GM12878 (cell line): ENCODE measurements at regions not wholly inside any gene's neighbourhood (a gene's known extent, or its start where the extent isn't known, plus 50 kb on each side); places are given as distances from the start of the nearest gene placed in this dataset.

Experiments
- ATAC-seq: fragments of 200-7000 bp; cut with Tn5 transposase; 3 replicates; pipeline ENCODE4 v1.9.1; 2020; ENCODE audit warnings: mild to moderate bottlenecking, moderate library complexity
- BruUV-seq: library from RNA; stranded (reverse); fragments of 400-500 nt; replicated peaks from 2 replicates; lab custom pipeline; 2021; lab: Mats Ljungman, UMichigan
- CTCF ChIA-PET: fragments of 300-600 bp; sonication (Branson Sonifier 250); formaldehyde crosslinking; extraction: SDS; loops from one replicate; lab custom pipeline; 2021; ENCODE audit warnings: inconsistent platforms; lab: Yijun Ruan, JAX
- POLR2A ChIA-PET: fragments of 350-600 bp; formaldehyde crosslinking; extraction: SDS; loops from one replicate; lab custom pipeline; 2021; ENCODE audit warnings: inconsistent platforms; lab: Charles Lee
- RAD21 ChIA-PET: fragments of 300-600 bp; sonication (Branson Sonifier 250); formaldehyde crosslinking; loops from one replicate; lab custom pipeline; 2023; ENCODE audit warnings: antibody characterized with exemption; ENCODE audit not compliant: unreplicated experiment; lab: Charles Lee
- SMC1A ChIA-PET: fragments of 300-600 bp; sonication (Branson Sonifier 250); formaldehyde crosslinking; loops from one replicate; lab custom pipeline; 2023; ENCODE audit not compliant: unreplicated experiment, uncharacterized antibody; lab: Charles Lee
- DNase-seq: peaks from one replicate; pipeline ENCODE4 v3.0.0-alpha.2; 2011; ENCODE audit warnings: low read depth, low spot score
- FAIRE-seq: peaks from 3 replicates; lab custom pipeline; 2011; peaks lifted over from hg19 to GRCh38; lab: Jason Lieb, UNC
- H2AFZ ChIP-seq: 2 replicates; pipeline ENCODE4 v1.6.0; 2011; ENCODE audit warnings: low read depth, low read length, control low read depth; ENCODE audit not compliant: control insufficient read depth
- H3K27ac ChIP-seq: 2 replicates; pipeline ENCODE4 v1.5.1; 2011; ENCODE audit warnings: control low read depth; ENCODE audit not compliant: control insufficient read depth, insufficient read depth
- H3K27me3 ChIP-seq, 2 experiments: replicated peaks in 1 of 2; 2 replicates each; pipeline versions ENCODE4 v1.6.0 to v1.6.1; 2011; ENCODE audit warnings: low read length in 1 of 2; ENCODE audit not compliant: control insufficient read depth in 2 of 2, insufficient read depth in 2 of 2
- H3K36me3 ChIP-seq, 2 experiments: 2 replicates each; pipeline ENCODE4 v1.5.1; 2011; ENCODE audit warnings: low read length in 1 of 2; ENCODE audit not compliant: control insufficient read depth in 2 of 2, insufficient read depth in 2 of 2
- H3K4me1 ChIP-seq: 2 replicates; pipeline ENCODE4 v1.6.1; 2011; ENCODE audit warnings: mild to moderate bottlenecking, low read length, moderate library complexity, mixed read lengths; ENCODE audit not compliant: control insufficient read depth, insufficient read depth
- H3K4me2 ChIP-seq: 2 replicates; pipeline ENCODE4 v1.6.0; 2011; ENCODE audit warnings: control low read depth; ENCODE audit not compliant: control insufficient read depth, insufficient read depth
- H3K4me3 ChIP-seq: fragments of 200-600 bp; sonication (generic); 2 replicates; pipeline ENCODE4 v1.5.1; 2016
- H3K79me2 ChIP-seq: 2 replicates; pipeline ENCODE4 v1.6.0; 2011; ENCODE audit warnings: low read length; ENCODE audit not compliant: control insufficient read depth, insufficient read depth
- H3K9ac ChIP-seq: 2 replicates; pipeline ENCODE4 v1.8.0; 2011; ENCODE audit warnings: low read length, control low read depth, mixed read lengths; ENCODE audit not compliant: control insufficient read depth, insufficient read depth
- H3K9me3 ChIP-seq: replicated peaks from 3 replicates; pipeline ENCODE4 v1.5.1; 2011; ENCODE audit warnings: mild to moderate bottlenecking, low read length; ENCODE audit not compliant: control insufficient read depth, insufficient read depth
- H4K20me1 ChIP-seq: 2 replicates; pipeline ENCODE4 v1.6.0; 2011; ENCODE audit not compliant: control insufficient read depth, insufficient read depth
- BCL11A ChIP-seq: IDR thresholded peaks from 2 replicates; pipeline ENCODE4 v1.6.1; 2011; ENCODE audit warnings: low read depth, low read length
- BRCA1 ChIP-seq: IDR thresholded peaks from 2 replicates; pipeline ENCODE4 v1.6.1; 2011; ENCODE audit warnings: low read depth, low read length, improper control_type of control experiment
- ELK1 ChIP-seq: IDR thresholded peaks from 2 replicates; pipeline ENCODE4 v1.6.1; 2012; ENCODE audit warnings: low read depth, low read length, improper control_type of control experiment
- EZH2 ChIP-seq: IDR thresholded peaks from 2 replicates; pipeline ENCODE4 v1.6.1; 2012; ENCODE audit warnings: low read depth, mild to moderate bottlenecking, control low read depth, inconsistent platforms, low read length, borderline replicate concordance; ENCODE audit not compliant: control insufficient read depth
- GATAD2B ChIP-seq: fragments of 450-650 bp; conservative IDR thresholded peaks from 2 replicates; pipeline ENCODE4 v1.6.1; 2017; ENCODE audit warnings: low read depth, mild to moderate bottlenecking, moderate library complexity
- JUND ChIP-seq: IDR thresholded peaks from 2 replicates; pipeline ENCODE4 v1.6.1; 2012; ENCODE audit warnings: low read depth, mild to moderate bottlenecking, low read length, improper control_type of control experiment, moderate library complexity
- MYB ChIP-seq: fragments of 150-350 bp; IDR thresholded peaks from 2 replicates; pipeline ENCODE4 v1.6.1; 2014; ENCODE audit warnings: mild to moderate bottlenecking, low read depth, low read length, borderline replicate concordance
- NFIC ChIP-seq: IDR thresholded peaks from 2 replicates; pipeline ENCODE4 v1.6.1; 2012; ENCODE audit warnings: low read depth, mild to moderate bottlenecking, inconsistent platforms, low read length, moderate library complexity
- RAD21 ChIP-seq: IDR thresholded peaks from 2 replicates; pipeline ENCODE4 v1.6.1; 2011; ENCODE audit warnings: mild to moderate bottlenecking, low read depth, low read length, moderate library complexity; ENCODE audit not compliant: insufficient read depth
- RELA ChIP-seq: fragments of 450-650 bp; IDR thresholded peaks from 2 replicates; pipeline ENCODE4 v1.8.0; 2014; ENCODE audit warnings: borderline replicate concordance; ENCODE audit not compliant: partially characterized antibody
- RUNX3 ChIP-seq: IDR thresholded peaks from 2 replicates; pipeline ENCODE4 v1.6.1; 2012; ENCODE audit warnings: low read length, inconsistent platforms
- SIX5 ChIP-seq: IDR thresholded peaks from 2 replicates; pipeline ENCODE4 v1.6.1; 2011; ENCODE audit warnings: mild to moderate bottlenecking, low read depth, low read length, moderate library complexity; ENCODE audit not compliant: severe bottlenecking
- SP1 ChIP-seq: IDR thresholded peaks from one replicate; pipeline ENCODE4 v1.6.1; 2011; ENCODE audit warnings: low read depth, low read length
- SUZ12 ChIP-seq: fragments of 200-600 bp; sonication (generic); IDR thresholded peaks from one replicate; pipeline ENCODE4 v1.6.1; 2018; ENCODE audit warnings: antibody characterized with exemption, mild to moderate bottlenecking; ENCODE audit not compliant: unreplicated experiment
- TCF7 ChIP-seq: IDR thresholded peaks from 2 replicates; pipeline ENCODE4 v1.6.1; 2014; ENCODE audit warnings: antibody characterized with exemption, borderline replicate concordance
- ZNF217 ChIP-seq: fragments of 450-650 bp; IDR thresholded peaks from 2 replicates; pipeline ENCODE4 v1.6.1; 2017; ENCODE audit warnings: antibody characterized with exemption, mild to moderate bottlenecking
- WGBS: methylation state at CpG from one replicate; pipeline ENCODE4 v1.1.6; 2016; ENCODE audit warnings: low lambda C conversion rate; ENCODE audit not compliant: insufficient replicate concordance, insufficient coverage; ENCODE audit errors: missing lambda C conversion rate; 5-methylcytosine and 5-hydroxymethylcytosine counted together
- in situ Hi-C: fragments of 300-500 bp; cut with MboI; formaldehyde crosslinking; loops from 9 replicates; pipeline ENCODE4 v1.14.3; 2018; ENCODE audit warnings: mixed read lengths
- intact Hi-C: fragments of 100-400 bp; cut with micrococcal nuclease; formaldehyde crosslinking; loops from one replicate; pipeline ENCODE4 v1.14.2; 2022; ENCODE audit not compliant: unreplicated experiment
- TF ChIP-seq, protein P1 (sequence below): fragments of 450-650 bp; IDR thresholded peaks from 2 replicates; pipeline ENCODE4 v1.6.1; 2017; ENCODE audit warnings: antibody characterized with exemption, mild to moderate bottlenecking, moderate library complexity
- TF ChIP-seq, protein P2 (sequence below): IDR thresholded peaks from 2 replicates; pipeline ENCODE4 v1.6.1; 2012; ENCODE audit warnings: low read depth, low read length, improper control_type of control experiment
- TF ChIP-seq, protein P3 (sequence below): IDR thresholded peaks from 2 replicates; pipeline ENCODE4 v1.6.1; 2011; ENCODE audit warnings: borderline replicate concordance, low read depth, mild to moderate bottlenecking, moderate library complexity, mixed read lengths, low read length; ENCODE audit not compliant: insufficient read depth; ENCODE audit errors: extremely low read length

DNA sequence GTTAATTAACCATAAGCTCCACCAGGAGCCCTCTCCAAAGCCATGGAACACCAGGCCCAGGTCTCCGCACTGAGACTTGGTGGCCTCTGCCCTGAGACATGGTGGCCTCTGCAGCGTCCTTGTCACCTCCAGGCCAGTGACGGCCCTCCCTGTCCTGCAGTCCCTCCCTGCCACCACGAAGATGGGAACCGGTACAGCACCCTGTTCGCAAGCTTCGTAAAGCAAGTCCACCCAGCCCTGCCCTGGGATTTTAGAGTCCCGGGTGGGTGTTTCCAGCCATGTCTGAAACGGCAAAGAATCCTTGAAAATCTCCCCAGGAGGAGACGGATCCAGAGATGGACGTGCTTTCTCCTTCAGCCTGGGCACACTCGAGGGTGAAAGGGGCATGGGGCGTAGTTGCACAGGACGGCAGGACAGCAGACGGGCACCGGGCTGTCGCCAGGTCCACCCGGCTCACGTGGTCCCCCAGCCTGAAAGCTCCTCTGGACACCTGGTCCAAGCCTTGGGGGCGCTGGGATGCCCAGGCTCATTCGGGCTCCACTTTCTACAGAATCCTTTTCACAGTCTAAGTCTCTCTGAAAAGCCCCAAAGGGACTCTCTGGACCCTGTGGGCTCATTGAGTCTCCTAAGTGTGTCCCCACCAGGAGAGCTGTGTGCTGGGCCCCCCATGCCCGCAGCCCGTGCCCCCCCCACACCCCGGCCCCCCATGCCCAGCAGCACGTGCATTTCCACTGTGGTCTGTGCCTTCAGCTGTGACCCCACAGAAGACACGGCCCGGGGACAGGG is 456.2 kb downstream of the BRD1 start:
- FAIRE-seq (no peak), ATAC-seq (no peak), DNase-seq (no peak)
- in situ Hi-C loops, result loop anchor here (10.0 kb wide), 1 partner anchor 63 kb away; no protein-coding TSS in a partner anchor
- Histone ChIP-seq H3K27ac (no peak overlapping the region), H2AFZ (no peak overlapping the region), H3K4me2 (no peak overlapping the region), H3K79me2 (no peaks in the 10 kb centered on the region), H3K9me3 (no peaks in the 10 kb centered on the region; the same call in 2 of the 3 replicates), H3K9ac (no peak overlapping the region), H3K27me3 (no peaks in the 10 kb centered on the region), H3K4me1 (no peaks in the 10 kb centered on the region), H4K20me1 (no peaks in the 10 kb centered on the region)
- POLR2A ChIA-PET, result no interaction called here
- WGBS, result 33% methylated on average over 25 of the region's 27 CpGs
- TF ChIP-seq EZH2, result no peak
- TF ChIP-seq RELA, result no peak
- no peak for TF ChIP-seq MYB
- no peak for TF ChIP-seq SIX5
- TF ChIP-seq NFIC, result no peak
- TF ChIP-seq ELK1, result no peak
- TF ChIP-seq, protein P1, sequence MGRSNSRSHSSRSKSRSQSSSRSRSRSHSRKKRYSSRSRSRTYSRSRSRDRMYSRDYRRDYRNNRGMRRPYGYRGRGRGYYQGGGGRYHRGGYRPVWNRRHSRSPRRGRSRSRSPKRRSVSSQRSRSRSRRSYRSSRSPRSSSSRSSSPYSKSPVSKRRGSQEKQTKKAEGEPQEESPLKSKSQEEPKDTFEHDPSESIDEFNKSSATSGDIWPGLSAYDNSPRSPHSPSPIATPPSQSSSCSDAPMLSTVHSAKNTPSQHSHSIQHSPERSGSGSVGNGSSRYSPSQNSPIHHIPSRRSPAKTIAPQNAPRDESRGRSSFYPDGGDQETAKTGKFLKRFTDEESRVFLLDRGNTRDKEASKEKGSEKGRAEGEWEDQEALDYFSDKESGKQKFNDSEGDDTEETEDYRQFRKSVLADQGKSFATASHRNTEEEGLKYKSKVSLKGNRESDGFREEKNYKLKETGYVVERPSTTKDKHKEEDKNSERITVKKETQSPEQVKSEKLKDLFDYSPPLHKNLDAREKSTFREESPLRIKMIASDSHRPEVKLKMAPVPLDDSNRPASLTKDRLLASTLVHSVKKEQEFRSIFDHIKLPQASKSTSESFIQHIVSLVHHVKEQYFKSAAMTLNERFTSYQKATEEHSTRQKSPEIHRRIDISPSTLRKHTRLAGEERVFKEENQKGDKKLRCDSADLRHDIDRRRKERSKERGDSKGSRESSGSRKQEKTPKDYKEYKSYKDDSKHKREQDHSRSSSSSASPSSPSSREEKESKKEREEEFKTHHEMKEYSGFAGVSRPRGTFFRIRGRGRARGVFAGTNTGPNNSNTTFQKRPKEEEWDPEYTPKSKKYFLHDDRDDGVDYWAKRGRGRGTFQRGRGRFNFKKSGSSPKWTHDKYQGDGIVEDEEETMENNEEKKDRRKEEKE, result no peak
- no peak for TF ChIP-seq BRCA1
- TF ChIP-seq TCF7, result no peak
- TF ChIP-seq, protein P2, sequence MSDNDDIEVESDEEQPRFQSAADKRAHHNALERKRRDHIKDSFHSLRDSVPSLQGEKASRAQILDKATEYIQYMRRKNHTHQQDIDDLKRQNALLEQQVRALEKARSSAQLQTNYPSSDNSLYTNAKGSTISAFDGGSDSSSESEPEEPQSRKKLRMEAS, result no peak
- no peak for TF ChIP-seq RUNX3
- no peak for TF ChIP-seq SP1
- TF ChIP-seq, protein P3, sequence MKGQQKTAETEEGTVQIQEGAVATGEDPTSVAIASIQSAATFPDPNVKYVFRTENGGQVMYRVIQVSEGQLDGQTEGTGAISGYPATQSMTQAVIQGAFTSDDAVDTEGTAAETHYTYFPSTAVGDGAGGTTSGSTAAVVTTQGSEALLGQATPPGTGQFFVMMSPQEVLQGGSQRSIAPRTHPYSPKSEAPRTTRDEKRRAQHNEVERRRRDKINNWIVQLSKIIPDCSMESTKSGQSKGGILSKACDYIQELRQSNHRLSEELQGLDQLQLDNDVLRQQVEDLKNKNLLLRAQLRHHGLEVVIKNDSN, result no peak
- TF ChIP-seq JUND, result no peak
- TF ChIP-seq ZNF217, result no peak
- no peak for TF ChIP-seq BCL11A
- TF ChIP-seq GATAD2B, result no peak
- TF ChIP-seq SUZ12, result no peak
- TF ChIP-seq RAD21, result no peak
- TF ChIP-seq, all 136 proteins: peak for 0
- Histone ChIP-seq H3K36me3 (no peaks in the 10 kb centered on the region), H3K4me3 (no peak overlapping the region)
- RAD21 ChIA-PET, result no interaction called here
- CTCF ChIA-PET, result no interaction called here
- BruUV-seq, result no TSS peak
- SMC1A ChIA-PET, result no interaction called here
- intact Hi-C loops, result no loop called here
